IMR-90 (cell line): ENCODE measurements at regions not wholly inside any gene's neighbourhood (a gene's known extent, or its start where the extent isn't known, plus 50 kb on each side); places are given as distances from the start of the nearest gene placed in this dataset.

ENCODE experiments used
- ATAC-seq: fragments of 200-7000 bp; cut with Tn5 transposase; 2 replicates; pipeline ENCODE4 v1.9.1; 2020; ENCODE audit warnings: low read depth, mild to moderate bottlenecking, moderate library complexity
- BruUV-seq: library from RNA; stranded (reverse); fragments of 400-500 nt; replicated peaks from 2 replicates; lab custom pipeline; 2021; lab: Mats Ljungman, UMichigan
- CTCF ChIA-PET: fragments of 300-600 bp; formaldehyde crosslinking; extraction: SDS; loops from one replicate; lab custom pipeline; 2021; ENCODE audit warnings: antibody characterized with exemption; lab: Yijun Ruan, JAX
- POLR2A ChIA-PET: fragments of 300-600 bp; sonication (Branson Sonifier 250); formaldehyde crosslinking; loops from one replicate; lab custom pipeline; 2022; ENCODE audit warnings: antibody characterized with exemption; ENCODE audit not compliant: unreplicated experiment; lab: Charles Lee
- DNase-seq: peaks from one replicate; pipeline ENCODE4 v3.0.0; 2013
- H2AFZ ChIP-seq: replicated peaks from 2 replicates; pipeline ENCODE3; 2013; ENCODE audit warnings: low read length, mild to moderate bottlenecking; ENCODE audit not compliant: poor library complexity
- H2AK5ac ChIP-seq: 2 replicates; pipeline ENCODE4 v1.6.1; 2013; ENCODE audit warnings: low read depth, low read length, inconsistent platforms
- H2AK9ac ChIP-seq: replicated peaks from 2 replicates; pipeline ENCODE3; 2013; ENCODE audit warnings: mild to moderate bottlenecking, low read depth, low read length, moderate library complexity; ENCODE audit not compliant: poor library complexity
- H2BK120ac ChIP-seq: 2 replicates; pipeline ENCODE4 v1.6.1; 2013; ENCODE audit warnings: low read depth, low read length, inconsistent platforms
- H2BK15ac ChIP-seq: 3 replicates; pipeline ENCODE4 v1.6.1; 2013; ENCODE audit warnings: low read depth, low read length, inconsistent platforms
- H2BK20ac ChIP-seq: 2 replicates; pipeline ENCODE4 v1.6.1; 2013; ENCODE audit warnings: low read depth, mild to moderate bottlenecking, inconsistent platforms, low read length, moderate library complexity
- H2BK5ac ChIP-seq: 2 replicates; pipeline ENCODE4 v1.6.1; 2013; ENCODE audit warnings: mild to moderate bottlenecking, low read depth, low read length, inconsistent platforms; ENCODE audit not compliant: poor library complexity, severe bottlenecking
- H3K14ac ChIP-seq: replicated peaks from 2 replicates; pipeline ENCODE4 v1.6.1; 2013; ENCODE audit warnings: low read depth, low read length, inconsistent platforms
- H3K18ac ChIP-seq: 2 replicates; pipeline ENCODE4 v1.6.1; 2013; ENCODE audit warnings: low read depth, low read length, control low read depth
- H3K23ac ChIP-seq: 2 replicates; pipeline ENCODE4 v1.6.1; 2013; ENCODE audit warnings: low read depth, low read length, inconsistent platforms
- H3K27ac ChIP-seq: 2 replicates; pipeline ENCODE4 v1.5.1; 2013; ENCODE audit warnings: mild to moderate bottlenecking, control low read depth, low read length; ENCODE audit not compliant: insufficient read depth
- H3K27me3 ChIP-seq: 2 replicates; pipeline ENCODE4 v1.6.1; 2013; ENCODE audit warnings: low read length; ENCODE audit not compliant: control insufficient read depth, insufficient read depth
- H3K36me3 ChIP-seq: 2 replicates; pipeline ENCODE4 v1.6.1; 2013; ENCODE audit warnings: low read length, mixed read lengths; ENCODE audit not compliant: control insufficient read depth, insufficient read depth
- H3K4ac ChIP-seq: 2 replicates; pipeline ENCODE4 v1.6.1; 2013; ENCODE audit warnings: low read depth, low read length, inconsistent platforms
- H3K4me1 ChIP-seq: 2 replicates; pipeline ENCODE4 v1.6.1; 2013; ENCODE audit warnings: low read length, mixed read lengths; ENCODE audit not compliant: control insufficient read depth, insufficient read depth
- H3K4me2 ChIP-seq: 2 replicates; pipeline ENCODE4 v1.6.1; 2013; ENCODE audit warnings: low read depth, mild to moderate bottlenecking, control low read depth, low read length, moderate library complexity
- H3K4me3 ChIP-seq: 2 replicates; pipeline ENCODE4 v1.5.1; 2013; ENCODE audit warnings: low read depth, mild to moderate bottlenecking, control low read depth, low read length, moderate library complexity; ENCODE audit not compliant: insufficient read depth
- H3K56ac ChIP-seq: 2 replicates; pipeline ENCODE4 v1.6.1; 2013; ENCODE audit warnings: low read length, inconsistent platforms; ENCODE audit not compliant: insufficient read depth; ENCODE audit errors: extremely low read depth
- H3K79me1 ChIP-seq, 2 experiments: 2 replicates each; pipeline ENCODE4 v1.6.1; 2013; ENCODE audit warnings: low read length in 2 of 2, inconsistent platforms in 1 of 2, low read depth in 1 of 2
- H3K9ac ChIP-seq: 2 replicates; pipeline ENCODE4 v1.6.1; 2013; ENCODE audit warnings: low read depth, low read length, control low read depth
- H3K9me1 ChIP-seq: 2 replicates; pipeline ENCODE4 v1.6.1; 2013; ENCODE audit warnings: low read length, inconsistent platforms; ENCODE audit not compliant: insufficient read depth
- H3K9me3 ChIP-seq: 2 replicates; pipeline ENCODE4 v1.6.1; 2013; ENCODE audit warnings: low read length; ENCODE audit not compliant: control insufficient read depth, insufficient read depth
- H4K20me1 ChIP-seq: 2 replicates; pipeline ENCODE4 v1.6.1; 2013; ENCODE audit warnings: low read length, inconsistent platforms; ENCODE audit not compliant: insufficient read depth
- H4K5ac ChIP-seq: 2 replicates; pipeline ENCODE4 v1.6.1; 2013; ENCODE audit warnings: mild to moderate bottlenecking, low read depth, low read length, control low read depth
- H4K8ac ChIP-seq, 2 experiments: 2 replicates each; pipeline ENCODE4 v1.6.1; 2013; ENCODE audit warnings: low read depth in 2 of 2, low read length in 2 of 2, control low read depth in 1 of 2, inconsistent platforms in 1 of 2
- H4K91ac ChIP-seq: 2 replicates; pipeline ENCODE4 v1.6.1; 2013; ENCODE audit warnings: low read depth, low read length, inconsistent platforms; ENCODE audit not compliant: insufficient read depth
- SMC3 ChIP-seq: fragments of 150-350 bp; IDR thresholded peaks from 2 replicates; pipeline ENCODE4 v1.6.1; 2016; ENCODE audit warnings: low read depth, mild to moderate bottlenecking, antibody characterized with exemption, low read length, moderate library complexity
- WGBS, 2 experiments: methylation state at CpG; one replicate each; pipeline versions ENCODE4 v1.1.5 to v1.1.7; 2013; ENCODE audit warnings: missing lambda C conversion rate in 2 of 2; ENCODE audit not compliant: insufficient read length in 1 of 2; ENCODE audit errors: extremely low coverage in 2 of 2; 5-methylcytosine and 5-hydroxymethylcytosine counted together
- dilution Hi-C: fragments of 300-500 bp; cut with HindIII; formaldehyde crosslinking; loops from one replicate; pipeline ENCODE4 v1.14.3; 2018; ENCODE audit warnings: low sequenced_read_pairs; ENCODE audit not compliant: unreplicated experiment
- in situ Hi-C: fragments of 300-500 bp; cut with MboI; formaldehyde crosslinking; loops from 3 replicates; pipeline ENCODE4 v1.14.3; 2019; ENCODE audit warnings: low sequenced_read_pairs, inconsistent platforms, mixed read lengths
- intact Hi-C: fragments of 100-400 bp; cut with micrococcal nuclease; formaldehyde crosslinking; loops from 2 replicates; pipeline ENCODE4 v1.10.0; 2022

DNA sequence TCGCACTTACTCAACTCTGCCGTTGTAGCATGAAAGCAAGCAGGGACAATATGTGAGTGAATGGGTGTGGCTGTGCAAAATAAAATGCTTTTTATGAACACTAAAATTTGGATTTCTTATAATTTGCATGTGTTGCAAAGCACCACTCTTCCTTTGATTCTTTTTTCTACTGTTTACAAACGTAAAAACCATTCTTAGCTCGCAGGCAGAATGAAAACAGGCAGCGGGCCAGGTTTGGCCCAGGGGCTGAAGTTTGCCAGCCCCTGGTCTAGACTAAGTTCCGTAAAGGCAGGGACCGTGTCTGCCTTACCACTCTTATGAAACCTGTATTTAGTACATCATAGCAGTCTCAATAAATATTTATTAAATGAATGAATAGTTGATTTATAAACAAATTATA, 83.7 kb upstream of the SPATS2L start:
- no CpG with 5 or more reads among the region's 7 CpGs for WGBS, 2 experiments
- Histone ChIP-seq H3K18ac (no peak overlapping the region), H3K9me3 (no peaks in the 10 kb centered on the region), H3K4ac (no peak overlapping the region), H3K23ac (no peak overlapping the region), H4K20me1 (no peaks in the 10 kb centered on the region), H3K79me1 (no peaks in the 10 kb centered on the region), H3K27ac (no peak overlapping the region), H3K4me1 (peaks cover 4% of the 10 kb centered on the region), H3K56ac (no peak overlapping the region), H4K5ac (no peak overlapping the region), H2BK15ac (no peak overlapping the region), H3K9ac (no peak overlapping the region), H2BK5ac (no peak overlapping the region), H2AFZ (no peak overlapping the region), H2BK120ac (no peak overlapping the region), H3K9me1 (no peaks in the 10 kb centered on the region; the same call in 1 of the 2 replicates), H3K27me3 (peaks cover 4% of the 10 kb centered on the region; the same call in 1 of the 2 replicates), H2BK20ac (no peak overlapping the region), H2AK5ac (no peak overlapping the region), H4K8ac (no peak overlapping the region), H3K4me2 (no peak overlapping the region), H3K36me3 (no peaks in the 10 kb centered on the region), H3K14ac (no peak overlapping the region), H2AK9ac (no peak overlapping the region), H3K4me3 (no peak overlapping the region), H4K91ac (no peak overlapping the region)
- TF ChIP-seq SMC3 = no peak
- ChIA-PET POLR2A (interaction anchor here (0.5 kb wide), 1 partner anchor 21 kb away, joined by 13 read pairs; no protein-coding TSS in a partner anchor), CTCF (interaction anchor here (1.0 kb wide), 1 partner anchor 10 kb away, joined by 3 read pairs; no protein-coding TSS in a partner anchor)
- in situ Hi-C loops (no loop called here), intact Hi-C loops (no loop called here), dilution Hi-C loops (no loop called here)
- ATAC-seq (no peak), DNase-seq (no peak)
- no TSS peak for BruUV-seq
